ENCODE measurements at regions not wholly inside any gene's neighbourhood (a gene's known extent, or its start where the extent isn't known, plus 50 kb on each side); places are given as distances from the start of the nearest gene placed in this dataset.

DNA sequence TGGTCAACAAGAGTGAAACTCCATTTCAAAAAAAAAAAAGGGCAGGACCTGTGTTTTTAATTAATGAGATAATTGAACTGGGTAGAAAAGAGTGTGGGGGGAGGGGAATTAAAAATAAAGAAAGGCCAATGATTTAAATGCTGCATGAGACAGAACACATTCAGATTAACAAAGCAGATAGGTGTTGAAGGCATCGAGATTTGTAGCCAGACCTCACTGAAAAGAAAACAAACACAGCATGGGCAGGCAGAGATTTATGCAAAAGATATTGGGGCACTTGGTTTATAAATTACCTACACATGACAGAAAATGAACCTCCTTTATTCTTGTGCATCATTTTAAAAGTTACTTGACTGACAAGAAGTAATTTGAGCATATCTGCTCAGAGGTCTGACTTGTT lies 354.0 kb upstream of the API5 start:
- Histone ChIP-seq H3K4me3 (no peak overlapping the region), H3K4me1 (no peaks in the 10 kb centered on the region), H3K9me3 (no peaks in the 10 kb centered on the region), H3K36me3 (no peaks in the 10 kb centered on the region), H3K27ac (no peak overlapping the region), H3K27me3 (no peaks in the 10 kb centered on the region)
- intact Hi-C loops (cut with DNase I): no loop called here
- DNase-seq (no peak), ATAC-seq (no peak)
- TF ChIP-seq CTCF (IDR thresholded peaks at IDR 0.05): no peak

GRCh38 chr11:42958635-42959034 lies 353.2 kb upstream of the API5 start:
- Histone ChIP-seq H3K27me3 (no peaks in the 10 kb centered on the region), H3K4me3 (no peak overlapping the region), H3K4me1 (no peaks in the 10 kb centered on the region), H3K36me3 (no peaks in the 10 kb centered on the region), H3K9me3 (no peaks in the 10 kb centered on the region), H3K27ac (no peak overlapping the region)
- ATAC-seq (no peak), DNase-seq (no peak)
- intact Hi-C loops (cut with DNase I): no loop called here
- no peak for TF ChIP-seq CTCF (IDR thresholded peaks at IDR 0.05)

DNA sequence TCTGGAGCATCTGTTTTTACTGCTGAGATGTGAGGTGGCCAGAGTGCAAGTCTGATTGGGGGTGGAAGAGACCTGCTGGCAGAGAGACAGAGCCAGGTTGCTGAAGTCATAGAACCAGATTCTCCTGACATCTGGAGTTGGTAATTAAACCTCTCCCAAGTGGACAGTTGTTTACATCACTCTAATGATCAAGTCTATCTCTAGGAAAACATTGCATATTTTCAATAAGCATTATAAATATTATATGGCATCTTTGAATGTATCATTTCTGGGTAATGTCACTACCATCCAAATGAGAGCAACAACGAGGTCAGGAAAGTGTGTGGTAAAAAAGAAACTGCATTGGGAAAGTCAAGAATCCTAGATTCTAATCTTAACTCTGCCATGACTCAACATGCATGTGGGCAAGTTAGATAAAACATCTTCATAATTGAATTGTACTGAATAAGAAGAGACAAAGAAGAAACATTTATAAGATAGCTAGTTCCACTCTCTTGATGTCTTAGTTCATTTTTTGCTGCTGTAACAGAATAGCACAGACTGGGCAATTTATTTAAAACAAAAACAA lies 351.2 kb upstream of the API5 start:
- Histone ChIP-seq H3K27me3 (no peaks in the 10 kb centered on the region), H3K4me1 (no peaks in the 10 kb centered on the region), H3K27ac (no peak overlapping the region), H3K4me3 (no peak overlapping the region), H3K9me3 (no peaks in the 10 kb centered on the region), H3K36me3 (no peaks in the 10 kb centered on the region)
- ATAC-seq (no peak), DNase-seq (no peak)
- TF ChIP-seq CTCF (IDR thresholded peaks at IDR 0.05): no peak
- intact Hi-C loops (cut with DNase I): no loop called here

DNA sequence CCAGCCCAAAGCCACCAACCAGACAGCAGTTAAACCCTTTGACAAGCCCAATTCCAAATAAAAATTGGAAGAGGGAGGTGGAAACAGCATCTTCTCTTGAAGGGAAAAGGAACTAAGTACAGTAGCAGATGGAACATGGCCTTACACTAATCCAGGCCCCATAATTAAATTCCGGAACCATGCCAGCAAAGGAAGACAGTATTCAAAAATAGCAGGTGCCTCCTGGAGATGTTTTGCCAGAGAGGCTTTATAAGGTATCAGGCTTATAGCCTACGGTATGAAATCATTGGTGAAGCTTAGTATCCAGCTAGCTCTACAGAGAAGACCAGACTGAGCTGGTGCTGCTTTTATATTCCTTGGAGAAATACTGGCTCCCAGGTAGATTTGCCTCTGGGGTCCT lies 344.1 kb upstream of the API5 start:
- Histone ChIP-seq H3K9me3 (no peaks in the 10 kb centered on the region), H3K27ac (no peak overlapping the region), H3K4me3 (no peak overlapping the region), H3K36me3 (no peaks in the 10 kb centered on the region), H3K4me1 (no peaks in the 10 kb centered on the region), H3K27me3 (no peaks in the 10 kb centered on the region)
- TF ChIP-seq CTCF (IDR thresholded peaks at IDR 0.05): no peak
- intact Hi-C loops (cut with DNase I): no loop called here
- DNase-seq: no peak
- ATAC-seq: no peak

GRCh38 chr11:42972741-42973140 lies 339.1 kb upstream of the API5 start:
- intact Hi-C loops (cut with DNase I): no loop called here
- Histone ChIP-seq H3K4me1 (no peaks in the 10 kb centered on the region), H3K27ac (no peak overlapping the region), H3K4me3 (no peak overlapping the region), H3K9me3 (no peaks in the 10 kb centered on the region), H3K27me3 (no peaks in the 10 kb centered on the region), H3K36me3 (no peaks in the 10 kb centered on the region)
- no peak for ATAC-seq
- no peak for DNase-seq
- no peak for TF ChIP-seq CTCF (IDR thresholded peaks at IDR 0.05)

Measured in upper lobe of right lung (tissue), 1 donor.